ENCODE measurements at regions not wholly inside any gene's neighbourhood (a gene's known extent, or its start where the extent isn't known, plus 50 kb on each side); places are given as distances from the start of the nearest gene placed in this dataset.

DNA sequence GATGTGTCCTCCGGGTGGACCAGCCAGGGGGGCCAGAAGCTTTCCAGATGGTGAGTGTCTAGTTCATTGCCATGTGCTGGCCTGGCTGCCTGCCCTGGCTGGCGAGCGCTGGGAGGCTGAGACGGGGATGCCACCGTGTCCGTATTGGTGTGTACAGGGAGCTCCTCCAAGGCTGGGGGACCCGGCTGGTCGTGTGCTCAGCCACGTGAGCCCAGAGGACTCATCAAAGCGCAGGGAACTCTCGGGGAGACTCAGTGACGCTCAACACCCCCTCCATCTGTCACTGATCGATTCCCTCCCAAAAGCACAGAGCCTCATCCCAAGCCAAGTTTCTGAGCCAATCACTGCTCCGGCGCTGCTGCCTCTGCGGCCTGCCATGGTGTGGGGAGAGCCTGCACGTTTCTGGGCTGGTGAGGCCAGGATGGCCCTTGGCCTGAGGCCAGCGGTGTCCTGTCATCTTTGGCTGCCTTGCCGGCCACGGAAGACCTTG lies 423.7 kb downstream of the SHANK2 start:
- Histone ChIP-seq H4K20me1 (ENCODE audit: insufficient read depth, low read length) (no peaks in the 10 kb centered on the region), H3K36me3 (ENCODE audit: insufficient read depth, low read length) (no peaks in the 10 kb centered on the region), H3K27me3 (ENCODE audit: insufficient read depth, low read length) (peaks cover 48% of the 10 kb centered on the region), H3K9me3 (ENCODE audit: low read depth, low read length) (no peaks in the 10 kb centered on the region), H3K79me2 (ENCODE audit: insufficient read depth, low read length) (no peaks in the 10 kb centered on the region), H3K4me1 (ENCODE audit: insufficient read depth, low read length) (no peaks in the 10 kb centered on the region), H3K27ac (ENCODE audit: low read depth, low read length) (no peak overlapping the region), H2AFZ (ENCODE audit: low read length) (no peak overlapping the region), H3K4me2 (ENCODE audit: insufficient read depth, low read length) (no peak overlapping the region), H3K4me3 (ENCODE audit: insufficient read depth, low read length) (no peak overlapping the region)
- TF ChIP-seq, protein P1, sequence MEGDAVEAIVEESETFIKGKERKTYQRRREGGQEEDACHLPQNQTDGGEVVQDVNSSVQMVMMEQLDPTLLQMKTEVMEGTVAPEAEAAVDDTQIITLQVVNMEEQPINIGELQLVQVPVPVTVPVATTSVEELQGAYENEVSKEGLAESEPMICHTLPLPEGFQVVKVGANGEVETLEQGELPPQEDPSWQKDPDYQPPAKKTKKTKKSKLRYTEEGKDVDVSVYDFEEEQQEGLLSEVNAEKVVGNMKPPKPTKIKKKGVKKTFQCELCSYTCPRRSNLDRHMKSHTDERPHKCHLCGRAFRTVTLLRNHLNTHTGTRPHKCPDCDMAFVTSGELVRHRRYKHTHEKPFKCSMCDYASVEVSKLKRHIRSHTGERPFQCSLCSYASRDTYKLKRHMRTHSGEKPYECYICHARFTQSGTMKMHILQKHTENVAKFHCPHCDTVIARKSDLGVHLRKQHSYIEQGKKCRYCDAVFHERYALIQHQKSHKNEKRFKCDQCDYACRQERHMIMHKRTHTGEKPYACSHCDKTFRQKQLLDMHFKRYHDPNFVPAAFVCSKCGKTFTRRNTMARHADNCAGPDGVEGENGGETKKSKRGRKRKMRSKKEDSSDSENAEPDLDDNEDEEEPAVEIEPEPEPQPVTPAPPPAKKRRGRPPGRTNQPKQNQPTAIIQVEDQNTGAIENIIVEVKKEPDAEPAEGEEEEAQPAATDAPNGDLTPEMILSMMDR (IDR thresholded peaks at IDR 0.05; ENCODE audit: extremely low read depth, low read depth, low read length) = no peak
- DNase-seq (ENCODE audit: insufficient read length, low spot score, missing footprints) = no peak

DNA sequence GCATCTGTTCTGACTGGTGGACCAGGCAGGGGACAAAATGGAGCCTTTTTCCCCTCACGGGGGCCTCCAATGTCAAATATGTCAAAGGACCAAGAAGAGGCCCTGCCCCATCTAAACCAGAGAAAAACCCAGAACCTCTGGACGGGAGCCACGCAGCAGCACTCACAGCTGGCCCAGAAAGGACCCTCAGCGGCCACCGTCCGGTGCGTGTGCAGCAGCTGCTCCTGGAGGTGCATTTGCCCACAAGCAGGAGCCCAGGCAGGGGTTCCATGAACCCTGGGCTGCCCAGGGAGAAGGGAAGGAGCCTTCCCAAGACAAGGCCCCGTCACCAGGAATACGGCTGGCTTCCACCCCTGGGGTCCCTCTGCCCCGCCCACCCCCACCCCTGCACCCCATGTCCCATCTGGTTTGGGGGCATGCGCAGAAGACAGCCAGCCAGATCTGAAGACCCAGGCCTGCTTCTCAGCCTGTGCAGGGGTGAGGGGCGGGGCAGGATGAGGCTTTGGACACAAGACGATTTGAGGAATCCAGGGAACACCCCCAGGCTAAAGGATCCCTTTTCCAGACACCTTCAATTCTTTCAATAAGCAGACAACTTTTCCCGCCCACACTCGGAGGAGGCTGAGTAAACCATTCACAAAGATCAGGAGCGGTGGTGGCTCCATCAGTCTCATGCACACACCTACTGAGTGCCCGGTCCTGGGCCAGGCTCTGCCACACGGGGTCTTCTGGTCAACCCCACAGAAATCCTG lies 423.1 kb downstream of the SHANK2 start:
- Histone ChIP-seq H3K4me1 (ENCODE audit: insufficient read depth, low read length) (no peaks in the 10 kb centered on the region), H4K20me1 (ENCODE audit: insufficient read depth, low read length) (no peaks in the 10 kb centered on the region), H3K36me3 (ENCODE audit: insufficient read depth, low read length) (no peaks in the 10 kb centered on the region), H3K9me3 (ENCODE audit: low read depth, low read length) (no peaks in the 10 kb centered on the region), H3K79me2 (ENCODE audit: insufficient read depth, low read length) (no peaks in the 10 kb centered on the region), H3K4me3 (ENCODE audit: insufficient read depth, low read length) (no peak overlapping the region), H2AFZ (ENCODE audit: low read length) (no peak overlapping the region), H3K27me3 (ENCODE audit: insufficient read depth, low read length) (peaks cover 44% of the 10 kb centered on the region), H3K4me2 (ENCODE audit: insufficient read depth, low read length) (no peak overlapping the region), H3K27ac (ENCODE audit: low read depth, low read length) (no peak overlapping the region)
- DNase-seq (ENCODE audit: insufficient read length, low spot score, missing footprints) = no peak
- TF ChIP-seq, protein P1 (IDR thresholded peaks at IDR 0.05; ENCODE audit: extremely low read depth, low read depth, low read length) = no peak

- Histone ChIP-seq H3K27me3 (ENCODE audit: insufficient read depth, low read length) (peaks cover 39% of the 10 kb centered on the region), H3K79me2 (ENCODE audit: insufficient read depth, low read length) (no peaks in the 10 kb centered on the region), H3K4me1 (ENCODE audit: insufficient read depth, low read length) (no peaks in the 10 kb centered on the region), H3K4me3 (ENCODE audit: insufficient read depth, low read length) (no peak overlapping the region), H3K36me3 (ENCODE audit: insufficient read depth, low read length) (no peaks in the 10 kb centered on the region), H3K4me2 (ENCODE audit: insufficient read depth, low read length) (no peak overlapping the region), H3K27ac (ENCODE audit: low read depth, low read length) (no peak overlapping the region), H2AFZ (ENCODE audit: low read length) (no peak overlapping the region), H4K20me1 (ENCODE audit: insufficient read depth, low read length) (no peaks in the 10 kb centered on the region), H3K9me3 (ENCODE audit: low read depth, low read length) (no peaks in the 10 kb centered on the region)
- no peak for DNase-seq (ENCODE audit: insufficient read length, low spot score, missing footprints)
- TF ChIP-seq, protein P1 (IDR thresholded peaks at IDR 0.05; ENCODE audit: extremely low read depth, low read depth, low read length) = no peak
Measured at GRCh38 chr11:70829886-70830272, 422.5 kb downstream of the SHANK2 start.

DNA sequence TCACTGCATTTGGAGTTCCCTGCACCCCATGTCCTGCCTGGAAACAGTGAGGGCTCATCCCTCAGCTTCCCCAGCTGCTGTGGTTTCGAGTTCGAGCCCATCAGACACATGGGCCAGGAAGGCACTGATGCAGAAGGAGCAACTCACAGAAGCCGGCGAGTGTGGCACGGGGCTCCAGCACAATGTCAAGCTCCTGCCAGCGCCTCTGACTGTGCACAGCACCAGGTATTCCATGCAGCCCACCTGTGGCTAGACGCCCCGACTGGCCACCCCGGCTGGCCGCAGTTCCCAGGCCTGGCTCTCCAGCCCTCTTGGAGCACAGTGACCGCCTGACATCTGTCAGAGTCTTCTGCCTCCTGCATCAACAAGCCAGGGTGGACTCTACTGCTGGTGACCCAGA lies 419.4 kb downstream of the SHANK2 start:
- TF ChIP-seq, protein P1 (IDR thresholded peaks at IDR 0.05; ENCODE audit: extremely low read depth, low read depth, low read length) = no peak
- H3K36me3 ChIP-seq (ENCODE audit: insufficient read depth, low read length) = no peaks in the 10 kb centered on the region
- H3K4me1 ChIP-seq (ENCODE audit: insufficient read depth, low read length) = no peaks in the 10 kb centered on the region
- peaks cover 10% of the 10 kb centered on the region for H3K27me3 ChIP-seq (ENCODE audit: insufficient read depth, low read length)
- H3K4me2 ChIP-seq (ENCODE audit: insufficient read depth, low read length) = no peak overlapping the region
- no peaks in the 10 kb centered on the region for H4K20me1 ChIP-seq (ENCODE audit: insufficient read depth, low read length)
- H3K27ac ChIP-seq (ENCODE audit: low read depth, low read length) = no peak overlapping the region
- no peak overlapping the region for H3K4me3 ChIP-seq (ENCODE audit: insufficient read depth, low read length)
- H2AFZ ChIP-seq (ENCODE audit: low read length) = no peak overlapping the region
- no peaks in the 10 kb centered on the region for H3K79me2 ChIP-seq (ENCODE audit: insufficient read depth, low read length)
- no peak for DNase-seq (ENCODE audit: insufficient read length, low spot score, missing footprints)
- no peaks in the 10 kb centered on the region for H3K9me3 ChIP-seq (ENCODE audit: low read depth, low read length)

Measured in osteoblast (primary cell).